ENCODE measurements at regions not wholly inside any gene's neighbourhood (a gene's known extent, or its start where the extent isn't known, plus 50 kb on each side); places are given as distances from the start of the nearest gene placed in this dataset.

- no peak for TF ChIP-seq CTCF (IDR thresholded peaks at IDR 0.05)
- no peak for TF ChIP-seq POLR2AphosphoS5 (IDR thresholded peaks at IDR 0.05; ENCODE audit: low read depth, low read length)
- TF ChIP-seq REST (IDR thresholded peaks at IDR 0.05; ENCODE audit: insufficient read depth in 1 of 2, low read depth in 2 of 2, low read length in 1 of 2): no peak
- TF ChIP-seq SIN3A (IDR thresholded peaks at IDR 0.05; ENCODE audit: borderline replicate concordance, insufficient read depth, low read depth, low read length): no peak
- TF ChIP-seq TCF7L2 (IDR thresholded peaks at IDR 0.05; ENCODE audit: low read depth, low read length): no peak
These were observed 66.2 kb upstream of the RIT2 start for GRCh38 chr18:43181711-43182110.
